GM12878 (cell line): ENCODE measurements at regions not wholly inside any gene's neighbourhood (a gene's known extent, or its start where the extent isn't known, plus 50 kb on each side); places are given as distances from the start of the nearest gene placed in this dataset.

Experiments
- CEBPB ChIP-seq, 2 experiments: fragments of 150-350 bp in 1 of 2; IDR thresholded peaks; 2 replicates each; pipeline ENCODE4 v1.6.1; 2012 to 2014; ENCODE audit warnings: low read depth in 2 of 2, low read length in 2 of 2, borderline replicate concordance in 1 of 2, inconsistent platforms in 1 of 2
- EP300 ChIP-seq, 2 experiments: fragments of 150-350 bp in 1 of 2; IDR thresholded peaks; 2 replicates each; pipeline ENCODE4 v1.6.1; 2011 to 2012; ENCODE audit warnings: low read depth in 2 of 2, low read length in 2 of 2, borderline replicate concordance in 1 of 2, improper control_type of control experiment in 1 of 2, inconsistent platforms in 1 of 2; ENCODE audit not compliant: control insufficient read depth in 1 of 2
- FOXK2 ChIP-seq: fragments of 450-650 bp; IDR thresholded peaks from 2 replicates; pipeline ENCODE4 v1.6.1; 2017; ENCODE audit warnings: mild to moderate bottlenecking, moderate library complexity
- NRF1 ChIP-seq: conservative IDR thresholded peaks from 2 replicates; pipeline ENCODE4 v1.6.1; 2011; ENCODE audit warnings: mild to moderate bottlenecking, low read depth, low read length, improper control_type of control experiment
- PBX3 ChIP-seq: IDR thresholded peaks from 2 replicates; pipeline ENCODE4 v1.6.1; 2011; ENCODE audit warnings: mild to moderate bottlenecking, low read depth, low read length, moderate library complexity; ENCODE audit not compliant: insufficient replicate concordance
- POLR2A ChIP-seq: IDR thresholded peaks from 2 replicates; pipeline ENCODE4 v1.6.1; 2011; ENCODE audit warnings: low read depth, mild to moderate bottlenecking, low read length
- POLR2AphosphoS5 ChIP-seq: IDR thresholded peaks from 2 replicates; pipeline ENCODE4 v1.6.1; 2011; ENCODE audit warnings: mild to moderate bottlenecking, low read length, inconsistent platforms
- RELA ChIP-seq: fragments of 450-650 bp; IDR thresholded peaks from 2 replicates; pipeline ENCODE4 v1.8.0; 2014; ENCODE audit warnings: borderline replicate concordance; ENCODE audit not compliant: partially characterized antibody
- SMAD1 ChIP-seq: fragments of 450-650 bp; IDR thresholded peaks from 2 replicates; pipeline ENCODE4 v1.6.1; 2018; ENCODE audit warnings: mild to moderate bottlenecking, low read depth; ENCODE audit not compliant: partially characterized antibody
- SMC3 ChIP-seq: IDR thresholded peaks from 2 replicates; pipeline ENCODE4 v1.6.1; 2011; ENCODE audit warnings: low read length, improper control_type of control experiment, borderline replicate concordance
- SREBF2 ChIP-seq: IDR thresholded peaks from 2 replicates; pipeline ENCODE4 v1.6.1; 2012; ENCODE audit warnings: mild to moderate bottlenecking, low read length
- TAF1 ChIP-seq: IDR thresholded peaks from 2 replicates; pipeline ENCODE4 v1.6.1; 2011; ENCODE audit warnings: mild to moderate bottlenecking, low read depth, low read length, borderline replicate concordance
- USF2 ChIP-seq: IDR thresholded peaks from 2 replicates; pipeline ENCODE4 v1.6.1; 2011; ENCODE audit warnings: low read depth, low read length, improper control_type of control experiment, borderline replicate concordance

GRCh38 chrX:138964501-138964900, 253.0 kb upstream of the FGF13 start:
- TF ChIP-seq FOXK2 (no peak), SREBF2 (no peak), POLR2A (no peak), RELA (no peak), EP300 (IDR thresholded peaks at IDR 0.05; ENCODE audit: borderline replicate concordance in 1 of 2, control insufficient read depth in 1 of 2, low read depth in 2 of 2, low read length in 2 of 2) (no peak), USF2 (no peak), SMC3 (no peak), CEBPB (IDR thresholded peaks at IDR 0.05; ENCODE audit: borderline replicate concordance in 1 of 2, low read depth in 2 of 2, low read length in 2 of 2) (no peak), TAF1 (no peak), SMAD1 (no peak), NRF1 (no peak), PBX3 (no peak), POLR2AphosphoS5 (no peak)
